ENCODE measurements at regions not wholly inside any gene's neighbourhood (a gene's known extent, or its start where the extent isn't known, plus 50 kb on each side); places are given as distances from the start of the nearest gene placed in this dataset.

GRCh38 chr10:30229536-30229935, 119.5 kb downstream of the MTPAP start:
- H3K4me1 ChIP-seq (ENCODE audit: control insufficient read depth, low read length) = peaks cover 20% of the 10 kb centered on the region
- H3K27me3 ChIP-seq (ENCODE audit: control insufficient read depth, low read length) = no peaks in the 10 kb centered on the region
- no peaks in the 10 kb centered on the region for H3K36me3 ChIP-seq (ENCODE audit: control insufficient read depth, low read length)
- H3K27ac ChIP-seq (ENCODE audit: low read depth, low read length) = no peak overlapping the region
- no peaks in the 10 kb centered on the region for H3K9me2 ChIP-seq (replicated peaks; ENCODE audit: control insufficient read depth, low read length)
- no peak overlapping the region for H3K4me3 ChIP-seq (ENCODE audit: low read length)
- H3K9me3 ChIP-seq (ENCODE audit: control insufficient read depth, insufficient read depth, low read length) = peaks cover under 1% of the 10 kb centered on the region; the same call in 1 of the 2 replicates
- H3K79me2 ChIP-seq (ENCODE audit: control insufficient read depth, low read length) = no peaks in the 10 kb centered on the region
- no peaks in the 10 kb centered on the region for H3F3A ChIP-seq (ENCODE audit: control insufficient read depth, insufficient read depth)
- TF ChIP-seq EZH2phosphoT487 (IDR thresholded peaks at IDR 0.05; ENCODE audit: borderline replicate concordance, low read length) (no peak), CTCF (IDR thresholded peaks at IDR 0.05; ENCODE audit: low read depth, low read length, poor library complexity, severe bottlenecking) (no peak)
- no peak overlapping the region for H3K4me2 ChIP-seq (ENCODE audit: low read length)
- no peaks in the 10 kb centered on the region for H4K20me1 ChIP-seq (ENCODE audit: control insufficient read depth, insufficient read depth, low read depth, low read length)

GRCh38 chr10:30228417-30229036, 120.6 kb downstream of the MTPAP start:
- H3K9me2 ChIP-seq (replicated peaks; ENCODE audit: control insufficient read depth, low read length) = no peaks in the 10 kb centered on the region
- no peak overlapping the region for H3K4me2 ChIP-seq (ENCODE audit: low read length)
- no peak overlapping the region for H3K27ac ChIP-seq (ENCODE audit: low read depth, low read length)
- no peaks in the 10 kb centered on the region for H4K20me1 ChIP-seq (ENCODE audit: control insufficient read depth, insufficient read depth, low read depth, low read length)
- no peaks in the 10 kb centered on the region for H3F3A ChIP-seq (ENCODE audit: control insufficient read depth, insufficient read depth)
- H3K4me1 ChIP-seq (ENCODE audit: control insufficient read depth, low read length) = peaks cover 19% of the 10 kb centered on the region
- H3K27me3 ChIP-seq (ENCODE audit: control insufficient read depth, low read length) = no peaks in the 10 kb centered on the region
- no peaks in the 10 kb centered on the region for H3K36me3 ChIP-seq (ENCODE audit: control insufficient read depth, low read length)
- H3K4me3 ChIP-seq (ENCODE audit: low read length) = no peak overlapping the region
- H3K79me2 ChIP-seq (ENCODE audit: control insufficient read depth, low read length) = no peaks in the 10 kb centered on the region
- no peaks in the 10 kb centered on the region for H3K9me3 ChIP-seq (ENCODE audit: control insufficient read depth, insufficient read depth, low read length)
- TF ChIP-seq CTCF (IDR thresholded peaks at IDR 0.05; ENCODE audit: low read depth, low read length, poor library complexity, severe bottlenecking) = no peak

- no peaks in the 10 kb centered on the region for H3F3A ChIP-seq (ENCODE audit: control insufficient read depth, insufficient read depth)
- no peaks in the 10 kb centered on the region for H4K20me1 ChIP-seq (ENCODE audit: control insufficient read depth, insufficient read depth, low read depth, low read length)
- H3K4me2 ChIP-seq (ENCODE audit: low read length) = no peak overlapping the region
- H3K4me1 ChIP-seq (ENCODE audit: control insufficient read depth, low read length) = peaks cover 19% of the 10 kb centered on the region
- no peaks in the 10 kb centered on the region for H3K27me3 ChIP-seq (ENCODE audit: control insufficient read depth, low read length)
- no peak overlapping the region for H3K27ac ChIP-seq (ENCODE audit: low read depth, low read length)
- H3K9me2 ChIP-seq (replicated peaks; ENCODE audit: control insufficient read depth, low read length) = no peaks in the 10 kb centered on the region
- H3K36me3 ChIP-seq (ENCODE audit: control insufficient read depth, low read length) = no peaks in the 10 kb centered on the region
- no peak overlapping the region for H3K4me3 ChIP-seq (ENCODE audit: low read length)
- no peaks in the 10 kb centered on the region for H3K9me3 ChIP-seq (ENCODE audit: control insufficient read depth, insufficient read depth, low read length)
- TF ChIP-seq EZH2phosphoT487 (IDR thresholded peaks at IDR 0.05; ENCODE audit: borderline replicate concordance, low read length) (no peak), CTCF (IDR thresholded peaks at IDR 0.05; ENCODE audit: low read depth, low read length, poor library complexity, severe bottlenecking) (no peak)
- H3K79me2 ChIP-seq (ENCODE audit: control insufficient read depth, low read length) = no peaks in the 10 kb centered on the region
These were observed 121.6 kb downstream of the MTPAP start for GRCh38 chr10:30227481-30227880.
